Endodermal cell (in vitro differentiated cells): ENCODE measurements at regions not wholly inside any gene's neighbourhood (a gene's known extent, or its start where the extent isn't known, plus 50 kb on each side); places are given as distances from the start of the nearest gene placed in this dataset.

Source experiments
- DNase-seq: peaks from one replicate; pipeline ENCODE4 v3.0.0-alpha.2; 2017
- H3K27ac ChIP-seq: 2 replicates; pipeline ENCODE4 v1.5.1; 2013; ENCODE audit warnings: mild to moderate bottlenecking, low read depth, low read length, moderate library complexity
- H3K27me3 ChIP-seq: 2 replicates; pipeline ENCODE4 v1.6.1; 2013; ENCODE audit warnings: mild to moderate bottlenecking, low read length, moderate library complexity; ENCODE audit not compliant: insufficient read depth, control insufficient read depth, poor library complexity, severe bottlenecking
- H3K36me3 ChIP-seq: 2 replicates; pipeline ENCODE4 v1.7.0; 2013; ENCODE audit warnings: mild to moderate bottlenecking, low read length, moderate library complexity; ENCODE audit not compliant: control insufficient read depth, insufficient read depth
- H3K4me1 ChIP-seq: one replicate; pipeline ENCODE4 v1.7.0; 2013; ENCODE audit warnings: low read length; ENCODE audit not compliant: control insufficient read depth, insufficient read depth
- H3K4me3 ChIP-seq: 2 replicates; pipeline ENCODE4 v1.5.1; 2013; ENCODE audit warnings: mild to moderate bottlenecking, low read length, moderate library complexity
- H3K9ac ChIP-seq: 2 replicates; pipeline ENCODE4 v1.6.1; 2013; ENCODE audit warnings: mild to moderate bottlenecking, low read length, moderate library complexity; ENCODE audit not compliant: poor library complexity, severe bottlenecking; ENCODE audit errors: extremely low read depth
- H3K9me3 ChIP-seq: 2 replicates; pipeline ENCODE4 v1.6.1; 2013; ENCODE audit warnings: mild to moderate bottlenecking, low read length, moderate library complexity; ENCODE audit not compliant: control insufficient read depth
- H3K27ac Mint-ChIP-seq: 2 replicates; pipeline ENCODE4 v1.8.0; 2020; ENCODE audit warnings: mixed read lengths
- H3K27me3 Mint-ChIP-seq: 2 replicates; pipeline ENCODE4 v1.8.0; 2021; ENCODE audit warnings: mild to moderate bottlenecking, mixed read lengths; ENCODE audit not compliant: insufficient read depth
- H3K36me3 Mint-ChIP-seq: 2 replicates; pipeline ENCODE4 v1.8.0; 2020; ENCODE audit warnings: low read depth, mixed read lengths
- H3K4me1 Mint-ChIP-seq: 2 replicates; pipeline ENCODE4 v1.8.0; 2020; ENCODE audit warnings: mixed read lengths
- H3K4me3 Mint-ChIP-seq: 2 replicates; pipeline ENCODE4 v1.8.0; 2020; ENCODE audit warnings: mild to moderate bottlenecking, moderate library complexity, mixed read lengths
- H3K9me3 Mint-ChIP-seq: 2 replicates; pipeline ENCODE4 v1.8.0; 2020; ENCODE audit warnings: mild to moderate bottlenecking, mixed read lengths
- CTCF ChIP-seq: fragments of 200-600 bp; sonication (generic); conservative IDR thresholded peaks from 2 replicates; pipeline ENCODE4 v1.5.0; 2021; ENCODE audit warnings: antibody characterized with exemption, mild to moderate bottlenecking
- WGBS, 2 experiments: methylation state at CpG; one replicate each; pipeline versions ENCODE4 v1.1.5 to v1.1.7; 2013; ENCODE audit warnings: missing lambda C conversion rate in 2 of 2, mixed read lengths in 1 of 2; ENCODE audit not compliant: insufficient coverage in 1 of 2, insufficient read length in 1 of 2; 5-methylcytosine and 5-hydroxymethylcytosine counted together

- WGBS, 2 experiments: 45% methylated on average over 2 of the region's 4 CpGs; no CpG with 5 or more reads in 1 of the 2 experiments
- no peak overlapping the region for H3K27ac Mint-ChIP-seq
- H3K4me1 Mint-ChIP-seq: no peaks in the 10 kb centered on the region
- H3K27me3 Mint-ChIP-seq: peaks cover 36% of the 10 kb centered on the region
- H3K27me3 ChIP-seq: peaks cover 17% of the 10 kb centered on the region
- DNase-seq: no peak
- no peaks in the 10 kb centered on the region for H3K9me3 Mint-ChIP-seq
- no peak overlapping the region for H3K4me3 ChIP-seq
- H3K4me1 ChIP-seq: no peaks in the 10 kb centered on the region
- no peak overlapping the region for H3K27ac ChIP-seq
- no peaks in the 10 kb centered on the region for H3K36me3 ChIP-seq
- H3K4me3 Mint-ChIP-seq: no peak overlapping the region
- peak; percentile 74 for TF ChIP-seq CTCF
- H3K36me3 Mint-ChIP-seq: no peaks in the 10 kb centered on the region
- no peak overlapping the region for H3K9ac ChIP-seq
- H3K9me3 ChIP-seq: no peaks in the 10 kb centered on the region
These were observed 163.3 kb downstream of the HS3ST2 start for GRCh38 chr16:22977294-22977697.

GRCh38 chr16:22973522-22973921, 159.6 kb downstream of the HS3ST2 start:
- peak; percentile 61 for TF ChIP-seq CTCF
- peaks cover 7% of the 10 kb centered on the region for H3K27me3 ChIP-seq
- Mint-ChIP-seq H3K9me3 (no peaks in the 10 kb centered on the region), H3K4me1 (no peaks in the 10 kb centered on the region), H3K27me3 (peaks cover 26% of the 10 kb centered on the region), H3K4me3 (no peak overlapping the region), H3K36me3 (no peaks in the 10 kb centered on the region), H3K27ac (no peak overlapping the region)
- H3K9me3 ChIP-seq: no peaks in the 10 kb centered on the region
- no peaks in the 10 kb centered on the region for H3K4me1 ChIP-seq
- H3K36me3 ChIP-seq: no peaks in the 10 kb centered on the region
- no peak overlapping the region for H3K9ac ChIP-seq
- no peak overlapping the region for H3K27ac ChIP-seq
- no peak overlapping the region for H3K4me3 ChIP-seq
- DNase-seq: no peak

- Histone ChIP-seq H3K27me3 (peaks cover 6% of the 10 kb centered on the region), H3K4me1 (no peaks in the 10 kb centered on the region), H3K9me3 (no peaks in the 10 kb centered on the region), H3K4me3 (no peak overlapping the region), H3K9ac (no peak overlapping the region), H3K27ac (no peak overlapping the region), H3K36me3 (no peaks in the 10 kb centered on the region)
- no peak for TF ChIP-seq CTCF
- H3K4me1 Mint-ChIP-seq: no peaks in the 10 kb centered on the region
- H3K9me3 Mint-ChIP-seq: no peaks in the 10 kb centered on the region
- WGBS, 2 experiments: 76 to 93% methylated on average over 3 to 5 of the region's 5 CpGs
- peaks cover 24% of the 10 kb centered on the region for H3K27me3 Mint-ChIP-seq
- no peak overlapping the region for H3K4me3 Mint-ChIP-seq
- DNase-seq: no peak
- no peaks in the 10 kb centered on the region for H3K36me3 Mint-ChIP-seq
- no peak overlapping the region for H3K27ac Mint-ChIP-seq
These were observed 157.5 kb downstream of the HS3ST2 start for GRCh38 chr16:22971346-22971924.
